ENCODE measurements at regions not wholly inside any gene's neighbourhood (a gene's known extent, or its start where the extent isn't known, plus 50 kb on each side); places are given as distances from the start of the nearest gene placed in this dataset.

DNA sequence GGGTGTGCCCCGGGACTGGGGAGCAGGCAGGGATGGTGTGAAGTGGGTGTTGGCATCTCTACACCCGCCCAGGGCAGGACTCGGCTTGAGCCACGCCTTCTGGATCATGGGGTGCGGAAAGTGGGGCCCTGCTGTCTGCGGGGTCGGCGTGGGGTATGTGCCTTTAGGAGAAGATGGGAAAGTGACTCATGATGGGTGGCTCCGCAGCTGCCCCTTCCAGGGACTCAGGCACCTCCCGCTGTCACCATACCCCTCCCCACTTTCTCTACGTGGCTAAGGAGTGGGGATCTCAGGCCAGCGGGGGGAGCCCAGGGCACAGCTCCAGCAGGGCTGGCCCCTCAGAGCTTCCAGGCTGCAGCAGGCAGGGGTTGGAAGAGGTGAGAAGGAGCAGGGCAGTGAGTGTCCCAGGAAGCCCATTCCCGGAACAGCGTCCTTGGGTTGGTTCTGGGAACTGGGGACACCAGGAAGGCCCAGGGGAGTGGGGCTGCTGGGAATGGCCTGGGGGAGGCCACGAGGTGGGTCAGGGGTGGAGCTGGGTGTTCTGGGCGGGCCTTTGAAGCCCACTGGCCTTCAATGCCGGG lies 102.9 kb upstream of the FGF3 start:
- Histone ChIP-seq H3K9me3 (ENCODE audit: control insufficient read depth, low read depth, low read length) (no peaks in the 10 kb centered on the region), H3K27me3 (ENCODE audit: insufficient read depth, low read length) (no peaks in the 10 kb centered on the region; the same call in 1 of the 2 replicates), H3K23ac (ENCODE audit: insufficient read length, low read depth, low read length) (no peak overlapping the region), H3K4ac (ENCODE audit: low read depth, low read length) (no peak overlapping the region), H3T11ph (ENCODE audit: low read length) (no peak overlapping the region), H3K56ac (ENCODE audit: insufficient read length, low read depth, low read length) (no peak overlapping the region), H4K20me1 (ENCODE audit: control insufficient read depth, insufficient read depth, insufficient read length) (no peaks in the 10 kb centered on the region), H3K23me2 (ENCODE audit: insufficient read length, low read depth, low read length, poor library complexity, severe bottlenecking) (no peaks in the 10 kb centered on the region), H3K79me2 (ENCODE audit: insufficient read depth, low read length) (no peaks in the 10 kb centered on the region), H3K14ac (ENCODE audit: insufficient read depth, low read length) (no peak overlapping the region), H3K9ac (ENCODE audit: extremely low read depth, insufficient read length, low read length) (no peak overlapping the region), H2BK12ac (ENCODE audit: insufficient read length, low read depth, low read length) (no peak overlapping the region), H2AK5ac (ENCODE audit: insufficient read length, low read length) (no peak overlapping the region), H2BK5ac (ENCODE audit: insufficient read length, low read length) (no peak overlapping the region), H2BK20ac (ENCODE audit: low read depth, low read length, poor library complexity, severe bottlenecking) (no peak overlapping the region), H3K4me2 (ENCODE audit: insufficient read depth, insufficient read length, low read length) (no peak overlapping the region), H4K5ac (ENCODE audit: insufficient read length, low read depth, low read length) (no peak overlapping the region), H2AFZ (ENCODE audit: low read length) (no peak overlapping the region), H2BK120ac (ENCODE audit: low read depth, low read length, poor library complexity, severe bottlenecking) (no peak overlapping the region), H3K18ac (ENCODE audit: insufficient read length, low read depth, low read length) (no peak overlapping the region), H4K8ac (replicated peaks; ENCODE audit: insufficient read length, low read depth, low read length) (no peak overlapping the region), H3K4me1 (ENCODE audit: insufficient read depth, low read length) (no peaks in the 10 kb centered on the region), H3K79me1 (ENCODE audit: insufficient read depth, low read depth, low read length, poor library complexity, severe bottlenecking) (no peaks in the 10 kb centered on the region), H3K27ac (ENCODE audit: insufficient read length, low read depth, low read length) (no peak overlapping the region), H2BK15ac (ENCODE audit: low read depth, low read length) (no peak overlapping the region), H4K91ac (ENCODE audit: insufficient read length, low read depth, low read length) (no peak overlapping the region)
- Mint-ChIP-seq H3K27ac (no peak overlapping the region), H3K9me3 (peaks cover 0 to 4% of the 10 kb centered on the region in 2 experiments; a peak in 1 of 5 replicates), H3K4me1 (peaks cover 4 to 7% of the 10 kb centered on the region in 2 experiments; a peak in 3 of 4 replicates), H3K27me3 (ENCODE audit: low read depth) (peaks cover 67% of the 10 kb centered on the region), H3K36me3 (ENCODE audit: insufficient read depth in 1 of 3, low read depth in 3 of 3) (no peaks in the 10 kb centered on the region), H3K4me3 (no peak overlapping the region)
- WGBS (ENCODE audit: extremely low coverage, insufficient read length, low lambda C conversion rate): no CpG with 5 or more reads among the region's 17 CpGs
- no peak for DNase-seq
- TF ChIP-seq, protein P1, sequence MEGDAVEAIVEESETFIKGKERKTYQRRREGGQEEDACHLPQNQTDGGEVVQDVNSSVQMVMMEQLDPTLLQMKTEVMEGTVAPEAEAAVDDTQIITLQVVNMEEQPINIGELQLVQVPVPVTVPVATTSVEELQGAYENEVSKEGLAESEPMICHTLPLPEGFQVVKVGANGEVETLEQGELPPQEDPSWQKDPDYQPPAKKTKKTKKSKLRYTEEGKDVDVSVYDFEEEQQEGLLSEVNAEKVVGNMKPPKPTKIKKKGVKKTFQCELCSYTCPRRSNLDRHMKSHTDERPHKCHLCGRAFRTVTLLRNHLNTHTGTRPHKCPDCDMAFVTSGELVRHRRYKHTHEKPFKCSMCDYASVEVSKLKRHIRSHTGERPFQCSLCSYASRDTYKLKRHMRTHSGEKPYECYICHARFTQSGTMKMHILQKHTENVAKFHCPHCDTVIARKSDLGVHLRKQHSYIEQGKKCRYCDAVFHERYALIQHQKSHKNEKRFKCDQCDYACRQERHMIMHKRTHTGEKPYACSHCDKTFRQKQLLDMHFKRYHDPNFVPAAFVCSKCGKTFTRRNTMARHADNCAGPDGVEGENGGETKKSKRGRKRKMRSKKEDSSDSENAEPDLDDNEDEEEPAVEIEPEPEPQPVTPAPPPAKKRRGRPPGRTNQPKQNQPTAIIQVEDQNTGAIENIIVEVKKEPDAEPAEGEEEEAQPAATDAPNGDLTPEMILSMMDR (conservative IDR thresholded peaks at IDR 0.05): no peak
